DMS53 treated with DMSO at 0.1 percent for 48 hours (cell line): ENCODE measurements at regions not wholly inside any gene's neighbourhood (a gene's known extent, or its start where the extent isn't known, plus 50 kb on each side); places are given as distances from the start of the nearest gene placed in this dataset.

Experiments
- DNase-seq: peaks from one replicate; lab custom pipeline; 2025; ENCODE audit not compliant: unreplicated experiment; lab: John Stamatoyannopoulos, UW

DNA sequence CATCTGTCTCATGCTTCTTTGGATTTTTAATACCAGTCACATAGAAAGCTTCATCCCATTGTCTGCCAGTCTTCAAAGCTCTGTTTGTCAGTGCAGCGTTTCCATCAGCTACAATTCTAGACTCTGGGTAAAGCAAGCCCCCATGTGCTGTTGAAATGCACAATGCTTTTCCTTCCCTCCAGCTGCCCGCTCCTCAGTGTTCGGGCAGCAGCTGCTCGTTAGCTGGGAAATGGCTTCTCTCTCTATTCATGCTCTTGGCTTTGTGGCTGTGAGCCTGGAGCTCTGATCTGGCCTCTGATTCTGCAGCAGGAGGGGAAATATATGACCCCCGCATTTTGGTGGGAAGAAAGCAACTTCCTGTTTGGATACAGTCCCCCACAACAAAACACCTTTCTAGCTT is 213.0 kb upstream of the CDYL start:
- no peak for DNase-seq

DNA sequence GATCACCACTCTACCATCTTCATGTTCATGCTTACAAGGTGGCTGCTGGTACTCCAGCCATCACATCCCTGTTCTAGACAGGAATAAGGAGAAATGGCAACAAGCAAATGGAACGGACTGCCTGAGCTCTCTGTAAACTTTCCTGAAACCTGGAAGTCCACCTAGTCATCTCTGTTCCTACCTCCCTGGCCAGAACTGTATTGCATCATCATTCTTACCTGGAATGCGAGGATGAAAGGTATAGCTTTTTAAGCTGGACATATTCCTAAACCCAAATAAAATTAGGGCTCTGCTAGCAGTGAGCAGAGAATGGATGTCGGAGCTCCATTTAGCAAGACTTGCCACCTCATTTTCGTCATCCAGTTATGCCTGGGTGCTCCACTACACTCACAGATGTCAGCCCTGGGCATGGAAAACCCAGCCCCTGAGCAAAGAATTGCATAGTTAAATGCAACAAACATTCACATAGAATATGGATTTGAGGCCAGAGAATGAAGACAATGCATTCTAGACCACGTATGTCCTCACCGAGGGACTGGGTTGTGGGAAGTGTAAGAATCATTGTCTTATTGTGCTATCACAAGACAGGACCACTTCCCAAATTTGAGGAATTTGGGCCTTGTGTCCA is 214.3 kb upstream of the CDYL start:
- DNase-seq: no peak

DNA sequence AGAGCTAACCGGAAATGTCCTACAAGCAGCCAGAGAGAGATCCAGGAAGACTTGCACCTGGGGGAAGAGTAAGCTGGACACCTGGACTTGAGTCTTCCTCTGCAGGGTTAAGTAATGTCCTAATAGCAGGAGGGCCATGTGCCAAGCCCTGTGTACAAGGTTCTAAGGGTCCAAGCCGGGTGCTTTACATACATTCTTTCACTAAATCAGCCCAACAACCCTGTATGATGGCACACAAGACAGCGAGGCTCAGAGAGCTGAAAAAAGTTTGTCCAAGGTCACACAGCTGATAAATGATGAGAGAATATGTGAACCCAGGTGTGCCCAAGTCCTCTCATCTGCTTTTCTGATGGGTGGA is 215.1 kb upstream of the CDYL start:
- DNase-seq: no peak

DNA sequence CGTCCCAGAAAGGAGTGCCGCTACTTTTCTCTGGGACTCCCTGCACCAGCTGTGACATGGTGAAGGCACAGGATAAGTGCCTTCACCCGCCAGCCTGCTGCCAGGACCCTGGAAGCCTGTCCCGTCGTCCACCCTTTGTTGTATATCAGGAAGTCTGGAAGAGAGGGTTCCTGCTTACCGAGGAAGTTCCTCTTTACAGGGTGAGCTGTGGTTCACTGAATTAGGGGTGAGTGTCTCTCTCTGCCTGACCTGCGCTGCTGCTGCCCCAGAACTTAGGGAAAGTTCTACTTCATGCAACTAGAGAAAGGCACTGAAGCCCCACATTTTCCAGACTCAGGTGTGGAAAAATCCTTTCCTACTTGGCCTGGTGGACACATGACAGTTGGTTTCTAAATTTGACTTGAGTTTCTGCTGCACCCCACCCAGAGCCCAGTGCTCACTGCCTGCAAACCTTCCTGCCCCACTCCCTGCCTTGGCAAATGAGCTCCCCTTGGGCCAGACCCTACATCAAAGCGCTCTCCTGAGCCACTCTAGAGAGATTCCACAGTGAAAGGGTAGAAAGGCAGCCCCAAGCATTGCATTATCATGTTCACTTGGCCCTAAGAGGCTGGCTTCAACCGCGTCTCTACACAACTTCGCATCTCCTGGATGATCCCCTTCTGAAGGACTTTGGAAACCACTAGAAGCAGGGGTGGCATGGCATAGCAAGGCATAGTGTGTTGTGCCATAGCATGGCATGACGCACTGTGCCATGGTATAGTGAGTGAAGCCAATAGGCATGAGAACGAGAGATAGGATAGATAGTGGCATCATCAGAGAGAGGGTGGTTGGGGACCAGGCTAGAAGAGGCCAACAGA is 215.8 kb upstream of the CDYL start:
- no peak for DNase-seq

DNA sequence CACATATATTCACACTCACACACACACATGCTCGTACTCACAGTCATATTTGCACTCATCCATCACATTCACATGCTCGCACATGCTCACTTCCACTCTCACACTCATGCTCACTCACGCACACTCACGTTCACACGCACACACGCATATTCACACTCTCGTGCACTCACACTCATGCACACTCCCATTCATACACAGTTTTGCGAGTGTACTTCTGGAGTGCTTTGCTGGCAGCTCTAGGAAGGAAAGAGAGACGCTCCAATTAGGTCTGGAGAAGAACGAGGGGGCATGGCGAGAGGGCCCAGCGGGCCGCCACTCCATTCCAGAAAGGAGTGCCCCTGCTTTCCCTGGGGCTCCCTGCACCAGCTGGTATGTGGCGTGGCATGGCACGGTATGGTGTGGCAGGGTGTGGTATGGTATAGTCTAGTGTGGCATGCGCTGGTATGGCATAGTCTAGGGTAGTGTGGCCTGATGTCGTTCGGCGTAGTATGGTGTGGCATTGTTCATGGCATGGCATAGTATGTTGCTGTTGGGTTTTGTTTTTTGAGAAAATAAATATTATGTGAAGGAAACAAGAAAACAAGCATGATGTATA is 216.8 kb upstream of the CDYL start:
- no peak for DNase-seq

DNA sequence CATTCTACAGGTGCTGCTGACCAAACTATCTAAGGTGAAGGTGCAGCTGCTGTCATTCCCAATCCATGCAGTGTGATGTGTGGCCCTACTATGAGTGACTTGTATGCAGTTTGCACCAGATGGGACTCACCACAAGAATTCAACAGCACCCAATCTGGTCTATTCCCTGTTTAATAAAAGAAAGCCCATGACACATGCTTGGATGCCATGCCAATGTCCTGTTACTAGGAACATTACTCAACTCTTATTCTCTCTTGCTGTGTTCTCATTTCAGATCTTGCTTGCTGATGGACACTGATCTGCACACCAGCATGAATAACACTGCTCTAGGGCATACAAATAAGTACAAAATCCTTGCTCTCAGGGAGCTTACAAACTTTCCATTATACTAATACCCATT is 221.6 kb upstream of the CDYL start:
- DNase-seq: no peak

DNA sequence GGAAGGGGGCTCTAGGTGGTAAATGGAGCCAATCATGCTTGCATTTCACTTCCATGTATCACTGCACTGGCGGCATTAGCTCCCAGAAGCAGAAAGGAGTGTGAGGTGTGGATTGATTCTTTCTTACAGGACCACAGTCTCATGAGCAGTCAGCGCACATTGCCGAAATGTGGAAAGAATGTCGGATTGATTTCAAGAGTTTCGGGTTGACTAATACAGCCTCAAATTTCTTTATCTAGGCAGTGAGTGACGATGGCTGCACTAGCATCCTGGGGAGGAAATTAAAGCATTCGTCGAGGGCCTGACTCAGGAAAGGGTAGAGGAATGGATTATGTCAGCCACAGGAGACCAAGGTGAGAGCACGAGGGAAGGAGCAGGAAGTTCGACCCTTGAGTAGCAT is 222.8 kb upstream of the CDYL start:
- no peak for DNase-seq

DNA sequence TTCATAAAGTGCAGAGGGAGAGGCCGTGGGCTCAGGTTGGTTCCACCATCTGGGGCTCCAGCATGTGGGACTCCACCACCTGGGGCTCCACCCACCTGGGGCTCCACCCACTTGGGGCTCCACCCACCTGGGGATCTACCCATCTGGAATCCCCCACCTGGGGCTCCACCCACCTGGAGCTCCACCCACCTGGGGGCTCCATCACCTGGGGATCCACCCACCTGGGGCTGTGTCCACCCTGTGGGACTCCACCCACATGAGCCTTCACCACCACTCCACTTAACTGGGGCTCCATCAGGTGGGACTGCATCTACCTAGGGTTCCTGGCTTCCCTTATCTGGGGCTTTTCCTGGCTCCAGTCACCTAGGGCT is 226.0 kb upstream of the CDYL start:
- no peak for DNase-seq

DNA sequence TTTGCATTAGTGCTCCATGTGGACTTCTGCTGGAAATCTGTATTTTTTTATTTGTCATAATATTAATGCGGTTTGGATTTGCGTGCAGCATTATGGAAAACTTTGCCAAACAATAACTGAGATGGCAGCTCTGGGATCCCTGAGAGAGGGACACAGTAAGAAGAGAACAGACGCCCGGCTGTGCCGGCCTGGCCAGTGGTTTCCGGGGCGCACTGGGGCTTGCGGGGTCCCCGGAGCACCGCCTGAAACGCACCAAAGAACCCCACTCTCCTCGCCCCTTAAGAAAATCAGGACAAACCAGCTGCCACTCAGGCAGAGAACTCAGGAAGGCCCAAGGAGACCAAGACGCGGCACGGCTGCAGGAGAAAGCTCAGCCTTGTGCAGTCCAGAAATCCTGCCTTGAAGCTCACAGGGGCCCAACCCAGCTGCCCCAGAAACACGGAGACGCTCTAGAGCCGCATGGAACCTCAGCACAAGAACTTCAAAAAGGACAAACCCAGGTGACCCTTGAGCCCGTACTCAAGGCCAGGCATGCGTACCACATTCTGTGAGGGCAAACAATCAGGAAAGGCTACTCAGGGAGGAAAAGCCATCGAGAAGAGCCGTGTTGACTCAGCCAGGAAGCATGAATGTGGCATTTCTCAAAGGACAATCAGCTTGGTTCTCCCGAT is 226.5 kb upstream of the CDYL start:
- DNase-seq: no peak

DNA sequence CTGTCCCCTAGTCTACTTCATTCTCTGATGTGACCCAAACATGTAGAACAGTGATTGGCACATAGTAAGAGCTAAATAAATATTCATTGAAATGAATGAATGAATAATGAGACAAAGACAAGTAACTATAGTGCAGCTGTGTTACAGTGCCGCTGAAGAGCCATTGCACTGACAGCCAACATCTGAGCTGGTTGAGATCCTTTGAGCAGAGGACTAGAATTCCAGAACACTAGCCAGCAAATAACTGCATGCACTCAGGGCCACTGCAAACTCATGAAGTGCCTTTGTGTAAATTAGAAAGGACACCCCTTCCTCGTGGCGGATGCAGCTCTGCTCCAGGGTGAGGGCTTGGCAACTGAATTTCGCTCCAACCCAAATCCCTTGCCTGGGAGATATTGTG is 230.3 kb upstream of the CDYL start:
- no peak for DNase-seq

DNA sequence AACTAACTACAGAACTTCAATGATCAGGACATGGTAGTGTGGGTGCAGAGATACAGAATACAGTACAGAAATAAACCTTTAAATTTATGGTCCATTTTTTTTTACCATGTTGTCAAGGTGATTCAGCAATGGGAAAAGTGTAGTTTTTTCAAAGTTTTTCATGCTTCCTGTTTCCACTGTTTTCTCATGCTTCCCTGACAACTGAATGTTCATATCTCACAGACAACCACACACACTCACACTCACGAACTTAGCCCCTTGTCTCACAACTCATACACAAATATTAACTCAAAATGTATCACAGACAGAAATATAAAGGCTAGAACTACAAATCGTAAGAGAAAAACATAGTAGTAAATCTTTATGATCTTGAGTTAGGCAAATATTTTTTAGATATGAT is 232.6 kb upstream of the CDYL start:
- no peak for DNase-seq

DNA sequence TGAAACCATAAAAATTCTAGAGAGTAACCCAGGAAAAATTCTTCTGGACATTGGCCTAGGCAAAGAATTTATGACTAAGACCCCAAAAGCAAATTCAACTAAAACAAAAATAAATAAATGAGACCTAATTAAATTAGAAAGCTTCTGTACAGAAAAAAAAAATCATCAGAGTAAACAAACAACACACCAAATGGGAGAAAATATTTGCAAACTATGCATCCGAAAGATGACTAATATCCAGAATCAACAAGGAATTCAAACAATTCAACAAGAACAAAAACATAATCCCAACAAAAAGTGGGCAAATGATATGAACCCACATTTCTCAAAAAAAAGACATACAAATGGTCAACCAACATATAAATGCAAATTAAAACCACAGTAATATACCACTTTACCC is 242.6 kb upstream of the CDYL start:
- DNase-seq: no peak

DNA sequence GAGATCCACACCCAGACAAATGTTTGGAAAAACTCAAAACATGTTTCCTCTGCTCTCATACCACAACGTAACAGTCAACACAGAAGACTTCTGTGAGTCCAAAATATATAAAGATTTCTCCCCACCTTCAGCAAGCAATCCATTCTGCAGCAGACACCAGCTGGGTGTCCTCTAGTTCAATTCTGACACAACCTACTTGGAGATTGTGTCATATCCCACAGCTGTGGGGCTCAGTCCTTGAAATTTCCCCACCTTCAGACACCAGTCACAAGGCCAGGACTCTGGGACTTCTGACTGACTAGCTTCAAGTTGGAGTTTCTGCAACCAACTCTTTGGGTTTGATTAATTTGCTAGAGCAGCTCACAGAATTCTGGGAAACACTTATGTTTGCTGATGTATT is 244.8 kb upstream of the CDYL start:
- no peak for DNase-seq

DNA sequence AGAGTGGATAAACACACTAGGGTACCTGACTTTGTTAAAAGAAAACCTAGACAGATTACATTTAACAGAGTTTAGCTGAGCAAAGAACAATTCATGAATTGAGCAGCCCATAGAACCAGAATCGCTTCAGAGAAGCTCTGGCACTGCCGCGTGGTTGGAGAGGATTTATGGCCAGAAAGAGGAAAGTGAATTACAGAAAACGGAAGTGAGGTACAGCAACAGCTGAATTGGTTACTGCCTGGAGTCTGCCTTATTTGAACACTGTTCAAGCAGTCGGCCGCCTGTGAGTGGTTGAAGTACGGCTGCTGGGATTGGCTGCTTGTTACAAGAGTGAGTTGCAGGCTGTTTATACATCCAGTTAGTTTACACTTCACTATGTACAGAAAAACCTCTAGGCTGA is 253.8 kb upstream of the CDYL start:
- no peak for DNase-seq

DNA sequence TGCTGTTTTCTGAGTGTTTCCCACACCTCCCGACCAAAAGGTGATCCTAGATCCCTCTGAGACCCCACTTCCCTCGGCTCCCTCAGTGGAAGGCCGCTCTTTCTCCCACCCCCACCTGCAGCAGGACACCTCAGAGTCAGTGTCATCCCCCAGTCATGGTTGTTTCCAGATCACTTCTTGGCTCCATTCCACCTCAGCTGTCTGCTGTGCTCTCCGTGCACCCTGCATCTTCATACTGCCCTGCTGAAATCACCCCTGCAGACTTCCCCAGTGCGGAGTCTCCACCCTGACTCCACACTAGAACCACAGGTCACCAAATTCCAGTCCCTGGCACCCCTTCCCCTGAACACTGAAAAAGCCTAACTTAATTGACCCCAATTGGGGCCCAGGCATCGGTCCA is 255.1 kb upstream of the CDYL start:
- no peak for DNase-seq

DNA sequence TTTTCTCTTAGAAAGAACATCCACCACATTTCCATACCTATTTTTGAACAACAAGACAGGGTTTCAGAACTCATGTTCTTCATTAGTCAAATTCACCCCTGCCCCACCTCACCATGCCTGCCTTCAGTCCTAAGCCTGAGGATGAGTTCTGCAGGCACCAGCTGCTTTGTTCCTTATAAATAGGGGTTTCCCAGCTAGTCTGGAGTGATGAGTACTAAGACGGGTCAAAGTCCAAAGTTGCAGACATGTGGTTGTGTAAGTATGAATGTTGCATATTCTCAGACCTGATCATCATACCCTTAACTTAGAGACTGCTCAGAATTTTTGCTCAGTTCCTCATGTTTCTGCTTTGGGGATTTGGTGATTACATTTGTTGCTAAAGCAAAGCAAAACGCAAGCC is 257.7 kb upstream of the CDYL start:
- no peak for DNase-seq

DNA sequence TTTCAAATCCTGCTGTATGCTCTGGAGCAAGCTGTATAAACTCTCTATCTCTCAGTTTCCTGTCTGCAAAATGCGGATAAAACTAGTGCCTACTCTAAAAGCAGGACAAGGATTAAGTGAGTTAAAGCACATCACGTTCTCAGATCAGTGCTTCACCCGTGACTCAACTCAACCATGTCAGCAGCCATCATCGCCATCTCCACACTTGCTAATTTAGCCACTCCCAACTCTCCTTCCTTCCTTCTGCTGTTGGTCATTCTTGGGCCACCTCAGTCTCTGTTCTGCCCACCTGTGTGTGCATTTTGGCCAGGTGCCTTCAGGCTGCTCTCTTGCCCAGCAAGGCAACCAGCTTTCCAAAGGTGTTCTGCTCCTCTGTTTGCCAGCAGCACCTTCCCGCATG is 260.0 kb upstream of the CDYL start:
- DNase-seq: no peak

DNA sequence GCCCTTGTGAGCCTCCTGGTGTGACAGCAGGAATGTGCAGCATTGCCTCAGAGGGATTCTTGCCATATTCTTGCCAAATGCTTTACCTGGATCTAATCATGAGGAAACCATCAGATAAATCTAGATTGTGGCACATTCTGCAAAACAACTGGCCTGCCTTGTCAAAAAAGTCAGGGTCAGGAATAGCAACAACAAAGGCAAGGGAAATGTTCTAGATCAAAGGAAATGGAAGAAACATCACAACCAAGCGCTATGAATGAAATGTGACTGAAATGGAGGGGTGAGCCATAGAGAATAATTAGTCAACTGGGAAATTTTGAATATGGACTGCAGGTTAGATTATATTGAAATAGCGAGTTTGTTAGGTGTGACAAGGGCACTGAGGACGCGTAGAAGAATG is 262.6 kb upstream of the CDYL start:
- no peak for DNase-seq

DNA sequence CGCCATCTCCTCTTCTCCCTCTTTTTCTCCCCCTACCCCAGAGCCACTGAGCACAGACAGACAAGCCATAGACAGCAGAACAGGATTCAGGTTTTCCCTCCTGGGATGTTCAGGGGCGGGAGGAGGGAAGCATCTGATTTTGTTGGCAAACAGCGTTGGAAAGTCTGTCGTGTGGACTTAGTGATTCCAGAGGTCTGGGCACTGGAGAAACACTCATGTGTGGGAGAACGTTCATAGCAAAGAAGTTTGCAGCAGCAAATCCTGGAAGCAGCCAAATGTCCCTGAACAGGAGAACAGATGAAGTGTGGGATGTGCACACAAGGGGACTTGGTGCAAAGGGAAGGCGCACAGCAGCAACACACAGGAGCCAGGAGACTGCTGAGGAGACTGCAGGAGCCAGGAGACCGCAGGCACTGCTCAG is 264.1 kb upstream of the CDYL start:
- no peak for DNase-seq

DNA sequence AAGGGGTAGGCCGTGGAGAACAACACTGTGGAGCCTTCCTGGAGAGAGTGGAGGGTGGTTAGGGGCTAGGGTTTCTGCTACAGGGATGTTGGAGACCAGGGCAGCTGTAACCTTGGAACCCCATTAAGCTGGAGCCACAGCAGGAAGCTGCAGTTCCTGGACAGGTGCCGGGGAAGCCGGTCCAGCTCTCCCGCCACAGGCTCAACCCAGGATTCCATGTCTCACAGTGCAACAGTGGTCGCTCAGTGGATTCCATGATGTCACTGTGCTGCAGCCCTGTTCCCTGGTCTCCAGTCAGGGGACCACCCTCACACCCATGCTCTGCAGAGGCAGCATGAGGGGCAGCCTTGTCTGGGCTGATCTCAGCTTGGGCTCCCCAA is 264.6 kb upstream of the CDYL start:
- DNase-seq: no peak

DNA sequence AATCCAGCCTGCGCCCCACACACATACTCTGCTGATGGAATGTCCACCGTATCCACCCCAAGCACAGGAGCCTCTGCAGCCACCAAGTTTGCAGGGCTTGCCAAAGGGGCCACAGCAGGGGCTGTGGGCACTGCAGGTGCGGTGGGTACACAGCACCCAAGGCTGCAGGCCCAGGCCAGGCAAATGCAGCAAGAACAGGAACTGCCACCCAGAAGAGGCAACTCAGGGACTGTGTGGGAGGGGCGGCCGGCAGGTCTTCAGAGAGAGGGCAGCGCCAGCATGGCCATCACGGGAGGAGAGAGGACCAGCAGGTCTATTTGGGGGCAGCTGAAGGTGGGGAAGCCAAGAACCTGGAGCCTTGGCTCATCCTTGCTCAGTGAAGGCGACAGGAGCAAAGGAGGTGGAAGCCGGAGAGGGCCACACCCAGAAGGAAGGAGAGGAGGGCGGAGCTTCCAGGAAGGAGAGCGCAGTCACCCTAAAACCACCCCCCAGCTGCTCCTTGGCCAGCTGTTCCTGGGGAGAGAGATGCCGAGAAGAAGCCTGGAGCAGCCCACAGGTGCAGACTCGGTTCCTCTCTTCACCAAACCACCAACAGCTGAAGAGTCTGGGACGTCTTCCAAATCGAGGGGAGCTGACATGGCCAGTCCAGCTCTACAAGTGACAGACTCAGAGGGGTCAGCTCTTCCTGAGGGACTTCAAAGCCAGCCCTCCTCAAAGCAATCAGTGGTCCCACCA is 265.1 kb upstream of the CDYL start:
- DNase-seq: no peak
